ENCODE measurements at regions not wholly inside any gene's neighbourhood (a gene's known extent, or its start where the extent isn't known, plus 50 kb on each side); places are given as distances from the start of the nearest gene placed in this dataset.

DNA sequence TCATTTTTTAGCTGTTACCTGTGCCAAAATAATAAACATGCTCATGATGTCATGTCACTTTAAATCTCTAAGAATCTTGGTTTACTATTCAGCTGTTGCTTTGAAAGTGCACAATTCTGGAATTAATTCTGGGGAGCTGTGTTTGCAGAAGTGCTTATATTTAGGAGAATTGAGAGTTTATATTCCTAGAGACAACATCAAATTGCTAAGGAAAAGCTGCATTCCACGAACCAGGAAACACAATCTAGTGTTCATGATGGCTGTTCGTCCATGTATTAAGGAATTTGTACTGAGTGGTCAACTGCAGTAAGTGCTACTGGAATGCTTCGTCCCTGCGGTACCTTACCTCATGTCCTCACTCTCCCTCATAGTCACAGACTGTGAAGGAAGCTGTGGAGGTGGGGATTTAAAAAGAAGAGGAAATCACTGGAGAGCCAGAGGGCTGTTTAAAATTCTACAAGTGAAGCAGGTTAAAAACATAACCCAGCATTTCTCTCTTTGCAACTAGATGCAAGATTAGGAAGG lies 161.0 kb downstream of the TRMT11 start:
- no peak for DNase-seq (ENCODE audit: low read depth in 3 of 3, low spot score in 2 of 3)

DNA sequence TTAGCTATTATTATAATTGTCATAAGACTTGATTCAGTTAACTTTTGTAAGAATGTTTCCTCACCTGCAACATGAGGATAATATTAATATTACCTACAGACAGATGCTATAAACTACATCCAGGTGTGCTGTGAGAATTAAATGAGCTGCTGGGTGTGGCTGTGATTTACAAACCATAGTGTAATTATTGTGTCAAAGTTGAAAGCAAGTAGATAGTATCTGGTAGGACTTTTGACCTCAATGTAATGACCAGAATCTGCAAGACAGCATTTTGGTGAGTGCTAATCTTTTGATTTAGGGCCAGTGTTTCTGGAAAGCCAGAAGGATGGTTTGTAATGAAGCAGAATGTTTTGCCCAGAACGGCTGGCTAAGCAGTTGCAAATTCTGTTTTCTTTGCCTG lies 162.5 kb downstream of the TRMT11 start:
- DNase-seq (ENCODE audit: low read depth in 3 of 3, low spot score in 2 of 3), result no peak

DNA sequence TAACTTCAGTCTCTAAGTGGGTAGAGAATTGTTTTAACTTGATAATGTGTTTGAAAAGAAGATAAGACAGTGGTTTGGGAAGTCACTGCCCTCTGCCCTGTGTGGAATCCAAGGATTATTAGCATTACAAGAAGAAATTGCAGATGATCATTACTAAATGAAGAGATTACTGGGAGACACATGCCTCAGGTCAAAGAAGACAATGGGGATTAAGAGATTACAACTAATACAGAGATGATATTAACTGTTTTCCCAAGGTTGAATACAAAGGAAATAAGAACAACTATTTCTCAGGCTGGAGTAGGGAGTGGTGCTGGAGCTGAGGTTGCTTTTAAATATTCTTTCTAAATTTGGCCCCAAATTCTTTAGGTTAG lies 166.0 kb downstream of the TRMT11 start:
- no peak for DNase-seq (ENCODE audit: low read depth in 3 of 3, low spot score in 2 of 3)

DNA sequence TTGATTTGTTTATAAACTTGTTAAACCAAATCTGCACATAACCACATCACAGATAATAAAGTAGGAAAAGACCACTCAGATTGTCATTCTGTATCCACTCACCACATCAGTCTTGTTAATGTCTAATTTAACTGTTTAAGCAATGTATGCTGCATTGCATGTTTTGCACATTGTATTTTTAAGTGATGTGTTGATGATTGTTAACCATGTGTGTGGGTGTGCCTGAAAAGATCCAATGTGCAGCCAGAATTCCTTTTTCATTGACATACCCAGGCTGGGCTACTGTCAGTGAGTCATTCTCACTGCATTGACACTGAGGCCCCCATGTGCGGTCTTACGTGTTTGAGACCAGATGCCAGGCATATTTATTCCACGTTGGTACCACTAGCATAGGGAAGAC lies 167.3 kb downstream of the TRMT11 start:
- no peak for DNase-seq (ENCODE audit: low read depth in 3 of 3, low spot score in 2 of 3)

DNA sequence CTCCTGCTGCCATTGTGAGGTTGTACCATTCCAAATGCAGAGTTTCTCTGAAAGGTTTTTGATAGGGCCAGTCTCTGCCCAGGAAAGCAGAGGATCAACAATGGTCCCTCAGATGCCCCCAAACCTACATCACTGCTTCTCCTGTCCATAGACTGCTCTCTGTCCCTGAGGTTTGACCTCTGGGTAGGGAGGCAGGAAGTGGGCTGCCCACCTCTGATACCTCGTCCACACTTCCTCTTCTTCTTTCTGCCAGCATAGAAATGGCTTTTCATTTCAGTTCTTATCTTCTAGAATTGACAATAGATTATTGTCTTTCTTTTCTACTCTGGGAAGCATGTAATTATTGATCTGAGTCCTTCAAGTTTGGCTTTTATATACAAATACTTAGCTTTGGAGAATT lies 170.6 kb downstream of the TRMT11 start:
- no peak for DNase-seq (ENCODE audit: low read depth in 3 of 3, low spot score in 2 of 3)

DNA sequence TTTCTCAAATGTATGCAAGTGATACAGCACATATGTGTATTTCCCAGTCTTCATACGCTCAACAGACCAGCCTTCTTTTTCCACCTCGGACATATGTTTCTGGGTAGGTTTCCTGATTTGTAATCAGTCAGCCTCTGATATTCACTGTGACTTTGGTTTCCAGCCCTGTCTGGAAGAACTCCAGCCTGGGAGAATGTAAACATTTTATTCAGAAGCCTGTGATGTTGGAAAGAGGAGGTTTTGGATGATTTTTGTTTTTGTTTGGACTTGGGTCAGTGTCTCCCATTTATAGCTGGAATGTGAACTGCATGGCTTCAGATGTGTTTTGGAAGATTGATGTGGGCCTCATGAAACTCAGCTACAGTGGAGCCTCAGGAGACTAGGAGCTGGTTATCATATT lies 172.2 kb upstream of the CENPW start:
- no peak for DNase-seq (ENCODE audit: low read depth in 3 of 3, low spot score in 2 of 3)

DNA sequence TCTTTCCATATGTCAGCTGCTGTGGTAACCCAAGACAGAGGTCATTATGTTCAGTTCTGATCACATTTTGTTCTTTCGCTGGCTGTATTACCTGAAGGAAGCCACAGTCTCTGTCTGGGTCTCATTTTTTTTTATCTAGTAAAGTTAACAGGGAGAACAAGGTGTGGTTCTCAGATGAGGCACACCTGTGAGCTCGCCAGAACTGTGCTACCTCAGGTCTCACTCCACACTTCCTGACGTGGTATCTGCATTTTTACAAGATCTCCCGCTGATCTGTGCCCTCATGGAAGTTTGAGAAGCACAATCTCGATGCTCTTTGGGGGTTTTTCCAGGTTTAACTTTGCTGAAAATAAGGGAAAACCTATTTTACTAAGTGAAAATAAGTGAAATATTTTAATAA lies 169.5 kb upstream of the CENPW start:
- no peak for DNase-seq (ENCODE audit: low read depth in 3 of 3, low spot score in 2 of 3)

DNA sequence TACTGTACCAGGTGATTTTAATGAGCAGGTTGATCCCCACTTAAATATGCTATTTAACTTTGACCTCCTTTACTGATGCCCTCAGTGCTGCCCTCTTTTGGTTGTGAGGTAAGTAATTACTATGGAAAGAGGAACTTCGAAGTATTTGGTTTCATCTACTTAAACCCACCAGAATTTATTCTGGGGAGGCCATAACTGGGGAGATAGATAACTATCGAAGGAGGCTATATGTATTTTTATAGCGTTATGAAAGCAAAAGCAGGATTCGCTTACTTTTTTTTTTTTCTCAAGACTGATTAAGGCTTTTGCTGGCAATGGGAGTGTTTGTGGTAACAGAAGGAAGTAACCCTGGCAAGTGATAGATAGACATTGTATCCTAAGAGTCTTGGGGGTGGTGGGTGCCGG lies 168.9 kb upstream of the CENPW start:
- DNase-seq (ENCODE audit: low read depth in 3 of 3, low spot score in 2 of 3), result no peak

DNA sequence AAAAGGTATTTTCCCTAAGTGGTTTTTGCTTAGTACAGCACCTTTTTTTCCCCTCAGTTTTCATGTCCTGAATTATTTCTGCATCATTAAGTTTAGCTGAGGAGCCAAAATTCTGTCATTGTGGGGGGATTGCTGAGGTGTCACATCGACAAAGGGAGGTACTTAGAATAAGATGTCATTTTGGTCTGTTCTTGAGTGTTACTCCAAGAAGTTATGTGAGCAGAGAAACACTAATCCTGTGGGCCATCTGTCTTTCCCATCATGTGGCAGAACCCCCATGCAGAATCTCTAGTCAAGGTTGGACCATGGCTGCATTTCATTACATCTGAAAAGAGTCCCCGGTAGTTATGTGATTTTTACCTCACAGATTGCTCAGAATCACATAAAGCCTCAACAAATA lies 167.8 kb upstream of the CENPW start:
- DNase-seq (ENCODE audit: low read depth in 3 of 3, low spot score in 2 of 3), result no peak

DNA sequence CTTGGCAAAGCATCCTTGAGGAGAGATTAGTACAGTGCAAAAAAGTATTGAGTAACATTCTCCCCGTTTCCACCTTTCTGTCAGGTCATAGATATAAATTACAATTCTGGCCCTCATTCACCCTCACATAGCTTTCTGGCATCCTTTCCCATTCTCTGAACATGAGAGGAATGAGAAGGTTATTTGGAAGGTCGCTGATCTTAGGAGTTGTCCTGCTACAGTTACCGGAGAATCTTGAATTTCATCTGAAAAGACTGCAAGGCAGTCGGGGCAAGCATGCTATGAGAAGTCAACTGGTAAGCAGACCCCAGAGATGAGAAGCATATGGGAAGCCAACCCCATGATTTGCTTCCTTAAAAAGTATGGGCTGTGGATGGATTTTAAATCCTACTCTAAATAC lies 166.7 kb upstream of the CENPW start:
- no peak for DNase-seq (ENCODE audit: low read depth in 3 of 3, low spot score in 2 of 3)

DNA sequence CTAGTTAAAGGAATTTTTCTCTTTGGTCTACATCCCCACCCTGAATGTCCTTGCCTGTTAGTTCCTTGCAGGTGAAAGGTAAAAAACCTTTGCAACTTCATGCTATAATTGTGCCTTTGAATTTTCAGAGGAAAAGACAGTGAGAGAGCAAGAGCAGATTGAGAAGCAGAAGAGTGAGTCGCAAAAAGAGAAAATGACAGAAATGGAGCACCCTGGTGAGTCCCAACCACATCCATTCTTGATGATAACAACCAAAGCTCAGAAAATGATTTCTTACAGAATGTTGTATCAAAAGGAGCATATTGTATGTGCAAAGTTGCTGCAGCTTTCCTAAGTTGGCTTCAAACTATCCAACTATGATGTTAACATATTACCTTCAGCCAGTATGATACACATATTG lies 165.2 kb upstream of the CENPW start:
- DNase-seq (ENCODE audit: low read depth in 3 of 3, low spot score in 2 of 3), result no peak

DNA sequence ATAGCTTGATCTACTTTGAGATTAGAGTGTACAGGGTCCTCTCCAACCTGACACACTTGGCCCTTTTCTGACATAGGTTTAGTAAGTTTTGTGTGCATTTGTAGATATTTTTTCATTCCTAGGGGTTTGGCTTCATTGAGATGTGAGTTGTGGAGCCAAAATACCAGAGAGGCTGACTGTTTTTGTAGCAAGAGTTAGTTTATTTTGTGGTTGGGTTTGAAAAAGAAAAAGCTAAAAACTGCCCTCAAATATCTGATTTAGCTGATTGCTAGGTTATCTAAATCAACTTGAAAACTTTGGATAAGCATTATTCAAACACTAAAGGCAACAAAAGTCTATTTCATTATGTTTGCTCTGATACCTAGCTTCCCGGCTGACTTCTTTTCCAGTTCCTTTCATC lies 164.7 kb upstream of the CENPW start:
- no peak for DNase-seq (ENCODE audit: low read depth in 3 of 3, low spot score in 2 of 3)

DNA sequence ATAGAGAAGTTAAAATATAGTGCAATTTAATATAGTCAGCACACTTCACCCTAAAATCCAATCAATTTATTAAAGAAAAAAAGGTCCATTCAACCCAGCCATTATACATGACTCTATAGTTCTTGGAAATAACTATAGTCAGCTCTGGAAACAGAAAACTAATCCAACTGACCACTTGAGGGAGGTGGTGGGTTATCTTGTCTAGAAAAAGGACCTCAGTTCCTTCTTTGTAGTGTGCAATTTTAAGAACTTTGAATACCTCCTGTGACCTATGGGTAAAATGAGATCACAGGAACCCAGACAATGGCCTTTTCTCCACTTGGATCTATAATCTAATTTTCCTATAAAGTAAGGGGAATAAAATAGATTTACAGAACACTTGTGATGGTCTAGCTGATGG lies 163.6 kb upstream of the CENPW start:
- no peak for DNase-seq (ENCODE audit: low read depth in 3 of 3, low spot score in 2 of 3)

DNA sequence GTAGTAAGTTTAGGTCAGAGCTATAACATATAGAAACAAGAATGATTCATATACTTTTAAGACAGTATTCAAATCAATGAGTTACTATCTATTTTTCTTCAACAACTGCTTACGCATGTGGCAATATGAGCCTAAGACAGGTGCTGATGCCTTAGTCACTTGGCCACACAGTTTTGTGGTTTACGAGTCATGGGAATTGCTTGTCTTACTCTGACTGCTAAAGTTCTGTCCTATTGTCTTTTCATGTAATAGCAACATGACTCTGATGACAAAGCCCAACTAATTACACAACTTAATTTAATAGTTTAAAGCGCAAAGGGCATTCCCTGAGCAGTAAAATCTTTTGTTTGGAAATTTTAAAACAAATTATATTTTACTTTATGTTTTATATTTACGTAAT lies 159.3 kb upstream of the CENPW start:
- DNase-seq (ENCODE audit: low read depth in 3 of 3, low spot score in 2 of 3), result no peak

DNA sequence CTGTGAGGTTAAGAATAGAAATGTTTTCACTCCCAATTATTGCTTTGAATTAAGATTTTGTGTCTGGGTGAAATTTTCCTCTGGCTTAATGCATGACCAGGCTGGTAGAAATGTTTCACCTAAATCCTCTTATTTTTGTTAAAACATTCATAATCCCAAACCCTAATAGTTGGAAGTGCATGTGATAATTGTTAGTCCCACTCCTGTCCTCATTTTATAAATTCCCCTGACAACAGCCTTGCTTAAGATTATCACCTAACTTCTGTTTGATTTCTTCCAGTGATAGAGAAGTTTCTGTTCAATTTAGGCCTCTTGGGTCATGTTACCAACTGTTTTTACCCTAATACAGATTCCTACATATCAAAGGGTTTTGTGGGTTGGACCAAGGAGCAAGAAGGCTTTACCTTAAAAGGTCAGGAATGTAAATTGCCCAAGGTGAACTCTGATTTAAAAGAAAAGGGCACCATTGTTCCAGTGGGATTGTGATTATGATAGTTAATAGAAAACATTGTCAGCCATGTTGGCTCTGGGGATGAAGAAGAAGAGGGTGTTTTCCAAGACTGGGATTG lies 158.7 kb upstream of the CENPW start:
- no peak for DNase-seq (ENCODE audit: low read depth in 3 of 3, low spot score in 2 of 3)

DNA sequence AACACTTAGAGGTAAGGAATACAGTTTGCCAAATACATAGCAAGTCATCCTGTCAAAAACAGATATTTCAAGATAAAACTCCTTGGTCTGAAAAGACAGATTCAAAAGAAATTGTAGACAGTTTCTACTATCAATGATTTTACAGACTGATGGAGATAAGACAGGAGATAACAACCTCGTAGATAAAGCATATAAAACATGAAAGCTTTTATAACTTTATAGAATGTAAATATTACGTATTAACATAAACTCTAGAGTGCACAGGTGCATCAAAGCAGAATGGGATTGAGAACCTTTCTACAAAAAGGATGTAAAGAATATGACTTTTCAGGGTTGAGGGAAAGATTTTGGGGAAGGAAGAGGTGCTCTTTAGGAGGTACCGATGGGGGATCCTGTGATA lies 158.0 kb upstream of the CENPW start:
- DNase-seq (ENCODE audit: low read depth in 3 of 3, low spot score in 2 of 3), result no peak

DNA sequence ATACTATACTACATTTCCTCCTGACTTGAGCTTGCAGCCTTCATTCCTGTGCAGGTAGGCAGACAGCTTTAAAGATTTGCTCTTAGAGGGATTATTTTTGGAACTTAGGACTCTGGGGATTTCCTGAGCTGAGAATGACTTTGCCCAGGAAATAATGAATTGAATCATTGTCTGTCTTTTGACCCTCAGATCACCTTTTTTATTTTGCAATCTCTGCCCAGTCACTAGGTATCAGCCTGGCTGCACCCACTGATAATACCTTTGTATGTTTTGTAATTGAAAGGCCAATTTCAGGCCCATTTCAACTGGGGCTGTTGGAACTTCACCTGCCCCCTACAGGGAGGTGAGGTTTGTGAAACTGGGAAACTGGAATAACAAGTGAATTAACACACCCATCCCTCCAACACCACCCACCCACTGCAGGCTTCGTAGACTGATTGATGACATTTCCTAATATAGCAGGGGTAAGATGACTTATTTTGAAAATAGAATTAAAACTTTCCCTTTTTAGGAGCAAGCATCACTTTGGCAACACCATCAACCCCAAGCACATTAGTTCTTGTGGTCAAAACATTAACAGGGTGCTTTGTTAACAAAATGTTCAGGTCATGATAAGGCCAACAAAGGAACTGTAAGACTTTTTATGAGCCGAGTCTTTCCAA lies 157.1 kb upstream of the CENPW start:
- no peak for DNase-seq (ENCODE audit: low read depth in 3 of 3, low spot score in 2 of 3)

DNA sequence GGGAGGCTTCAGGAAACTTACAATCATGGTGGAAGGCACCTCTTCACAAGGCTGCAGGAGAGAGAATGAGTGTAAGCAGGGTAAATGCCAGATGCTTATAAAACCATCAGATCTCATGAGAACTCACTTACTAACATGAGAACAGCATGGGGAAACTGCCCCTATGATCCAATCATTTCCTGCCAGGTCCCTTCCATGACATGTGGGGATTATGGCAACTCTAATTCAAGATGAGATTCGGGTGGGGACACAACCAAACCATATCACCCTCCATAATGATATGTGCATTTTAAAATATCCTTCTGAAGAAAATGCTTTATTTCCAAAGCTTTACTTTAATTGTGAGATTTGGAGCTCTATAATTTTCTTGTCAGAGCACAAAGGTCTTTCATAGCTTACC lies 154.1 kb upstream of the CENPW start:
- no peak for DNase-seq (ENCODE audit: low read depth in 3 of 3, low spot score in 2 of 3)

DNA sequence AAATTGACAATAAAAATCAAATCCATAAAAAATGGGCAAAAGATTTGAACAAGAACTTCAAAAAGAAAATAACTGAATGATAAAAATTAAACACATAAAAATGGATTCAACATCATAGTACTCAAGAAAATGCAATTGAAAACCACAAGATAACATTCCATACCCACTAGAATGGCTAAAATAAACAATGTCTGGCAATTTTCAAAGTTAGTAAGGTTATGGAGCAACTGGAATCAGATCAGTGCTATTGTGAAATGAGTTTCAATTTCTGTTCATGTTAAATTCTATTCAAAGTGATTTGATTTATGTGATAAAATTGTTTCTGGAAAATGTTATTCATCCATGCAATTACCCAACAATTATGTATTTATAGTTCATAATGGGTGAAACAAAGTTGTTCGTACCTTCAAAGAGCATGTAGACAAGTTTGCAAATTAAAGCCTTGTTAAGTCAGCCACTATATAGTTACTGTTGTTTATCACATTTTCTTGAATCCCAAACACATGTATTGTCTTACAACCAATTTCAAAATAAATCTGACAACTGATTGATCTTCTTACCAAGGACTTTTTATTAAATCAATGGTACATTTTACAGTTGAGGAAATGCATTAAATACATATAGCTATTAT lies 151.5 kb upstream of the CENPW start:
- no peak for DNase-seq (ENCODE audit: low read depth in 3 of 3, low spot score in 2 of 3)

DNA sequence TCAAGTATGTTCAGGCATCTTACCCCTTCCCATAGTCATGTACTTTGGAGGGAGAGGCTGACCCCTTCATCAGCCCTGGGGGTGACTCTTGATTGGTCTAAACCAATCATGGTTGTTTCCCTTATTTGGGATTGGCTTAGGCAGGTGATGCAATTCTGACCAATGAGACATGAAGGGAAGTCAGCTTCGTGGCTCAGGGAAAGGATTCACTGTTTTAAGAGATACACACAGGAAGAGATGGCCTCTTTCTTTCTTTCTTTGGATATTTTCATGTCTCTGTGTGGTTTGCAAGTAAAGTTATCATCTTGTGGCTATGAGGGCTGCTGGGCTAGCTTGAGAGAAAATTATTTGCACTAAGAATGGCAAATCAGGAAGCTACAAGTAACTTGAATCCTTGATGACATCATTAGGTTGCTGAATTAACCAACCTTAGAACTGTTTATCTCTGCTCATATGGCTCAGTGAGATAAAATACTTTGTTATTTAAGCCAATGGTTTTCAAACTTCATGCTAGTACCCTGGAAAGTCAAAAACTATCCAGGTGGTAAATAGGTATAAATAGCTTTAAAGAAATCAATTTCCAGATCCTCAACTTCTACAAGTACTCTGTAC lies 144.2 kb upstream of the CENPW start:
- no peak for DNase-seq (ENCODE audit: low read depth in 3 of 3, low spot score in 2 of 3)

DNA sequence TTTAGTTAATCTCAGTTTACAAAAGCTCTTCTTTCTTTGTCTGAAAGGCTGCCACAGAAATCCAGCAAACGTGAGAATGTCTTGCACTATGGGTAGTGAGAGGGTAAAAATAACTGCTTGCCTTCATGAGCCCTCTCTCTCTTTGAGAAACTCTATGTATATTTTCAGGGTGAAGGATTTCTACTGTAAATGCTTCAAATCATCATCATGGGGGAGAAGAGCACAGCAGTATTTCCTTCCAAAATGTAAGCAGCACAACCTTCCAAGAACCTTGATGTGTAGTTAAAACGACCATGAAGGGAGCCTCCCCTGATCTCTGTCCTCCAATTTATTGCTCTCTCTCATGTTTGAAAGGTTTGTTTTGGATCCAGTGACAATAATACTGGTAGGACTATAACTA lies 141.3 kb upstream of the CENPW start:
- DNase-seq (ENCODE audit: low read depth in 3 of 3, low spot score in 2 of 3), result no peak

DNA sequence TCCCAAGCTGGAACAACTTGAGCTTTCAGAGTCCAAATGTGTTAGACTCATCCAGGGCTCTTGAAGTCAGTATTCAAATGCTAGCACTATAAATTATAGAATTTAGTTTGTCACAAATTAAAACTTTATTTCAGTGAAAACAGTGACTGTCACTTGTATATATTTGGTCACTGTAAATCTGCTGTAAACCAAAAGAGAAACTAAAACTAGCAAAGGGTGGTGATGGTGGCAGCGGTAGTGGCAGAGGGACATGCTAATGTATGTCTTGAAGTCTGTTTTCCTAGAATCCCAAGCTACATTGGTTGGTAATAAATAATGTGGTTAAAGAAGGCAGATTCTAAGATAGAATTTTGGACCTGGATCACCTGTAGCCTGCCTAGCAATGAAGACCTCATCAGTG lies 140.4 kb upstream of the CENPW start:
- no peak for DNase-seq (ENCODE audit: low read depth in 3 of 3, low spot score in 2 of 3)

Data from right renal cortex interstitium (tissue), 3 donors.